GM23248 (cell line): ENCODE measurements at regions not wholly inside any gene's neighbourhood (a gene's known extent, or its start where the extent isn't known, plus 50 kb on each side); places are given as distances from the start of the nearest gene placed in this dataset.

Source experiments
- DNase-seq: peaks from one replicate; pipeline ENCODE4 v3.0.0-alpha.2; 2015
- H2AFZ ChIP-seq: fragments of 200-600 bp; sonication (generic); 2 replicates; pipeline ENCODE4 v1.6.1; 2016; ENCODE audit warnings: antibody characterized with exemption
- H3F3A ChIP-seq: fragments of 200-600 bp; sonication (generic); 2 replicates; pipeline ENCODE4 v1.6.1; 2016; ENCODE audit warnings: mild to moderate bottlenecking, antibody characterized with exemption, mixed run types; ENCODE audit not compliant: insufficient read depth
- H3K27ac ChIP-seq: fragments of 200-600 bp; sonication (generic); 2 replicates; pipeline ENCODE4 v1.5.1; 2016; ENCODE audit warnings: mild to moderate bottlenecking
- H3K27me3 ChIP-seq: fragments of 200-600 bp; sonication (generic); replicated peaks from 2 replicates; pipeline ENCODE4 v1.6.1; 2016; ENCODE audit warnings: mild to moderate bottlenecking; ENCODE audit not compliant: insufficient read depth
- H3K36me3 ChIP-seq: fragments of 200-600 bp; sonication (generic); 2 replicates; pipeline ENCODE4 v1.6.1; 2016; ENCODE audit warnings: low read depth, mild to moderate bottlenecking
- H3K4me1 ChIP-seq: fragments of 200-600 bp; sonication (generic); 2 replicates; pipeline ENCODE4 v1.6.1; 2016; ENCODE audit warnings: mild to moderate bottlenecking; ENCODE audit not compliant: insufficient read depth
- H3K4me2 ChIP-seq: fragments of 200-600 bp; sonication (generic); one replicate; pipeline ENCODE4 v1.6.1; 2016; ENCODE audit warnings: mild to moderate bottlenecking; ENCODE audit not compliant: unreplicated experiment
- H3K4me3 ChIP-seq: fragments of 200-600 bp; sonication (generic); 2 replicates; pipeline ENCODE4 v1.5.1; 2016; ENCODE audit warnings: mild to moderate bottlenecking
- H3K79me2 ChIP-seq: fragments of 200-600 bp; sonication (generic); 2 replicates; pipeline ENCODE4 v1.6.1; 2016; ENCODE audit warnings: mild to moderate bottlenecking; ENCODE audit not compliant: insufficient read depth
- H3K9ac ChIP-seq: fragments of 200-600 bp; sonication (generic); 2 replicates; pipeline ENCODE4 v1.6.1; 2016; ENCODE audit warnings: mild to moderate bottlenecking
- H3K9me2 ChIP-seq: fragments of 200-600 bp; sonication (generic); 2 replicates; pipeline ENCODE4 v1.6.1; 2016; ENCODE audit warnings: mixed run types, mild to moderate bottlenecking, moderate library complexity; ENCODE audit not compliant: insufficient read depth
- H3K9me3 ChIP-seq: fragments of 200-600 bp; sonication (generic); one replicate; pipeline ENCODE4 v1.6.1; 2017; ENCODE audit warnings: low read depth
- H4K20me1 ChIP-seq: fragments of 200-600 bp; sonication (generic); 2 replicates; pipeline ENCODE4 v1.6.0; 2016; ENCODE audit not compliant: insufficient read depth
- EZH2 ChIP-seq: fragments of 200-600 bp; sonication (generic); IDR thresholded peaks from 2 replicates; pipeline ENCODE4 v1.6.1; 2018; ENCODE audit warnings: antibody characterized with exemption, mild to moderate bottlenecking; ENCODE audit not compliant: insufficient read depth, poor library complexity, severe bottlenecking
- EZH2phosphoT487 ChIP-seq: fragments of 200-600 bp; sonication (generic); IDR thresholded peaks from 2 replicates; pipeline ENCODE4 v1.6.1; 2018; ENCODE audit warnings: antibody characterized with exemption, moderate library complexity, mild to moderate bottlenecking, low read depth; ENCODE audit not compliant: insufficient read depth
- WGBS, 2 experiments: methylation state at CpG; one replicate each; pipeline ENCODE4 v1.1.6; 2015 to 2017; ENCODE audit warnings: low lambda C conversion rate in 2 of 2, low coverage in 1 of 2; ENCODE audit errors: missing lambda C conversion rate in 2 of 2; 5-methylcytosine and 5-hydroxymethylcytosine counted together
- in situ Hi-C: fragments of 300-500 bp; cut with MboI; formaldehyde crosslinking; loops from 2 replicates; pipeline ENCODE4 v1.15.0; 2020

DNA sequence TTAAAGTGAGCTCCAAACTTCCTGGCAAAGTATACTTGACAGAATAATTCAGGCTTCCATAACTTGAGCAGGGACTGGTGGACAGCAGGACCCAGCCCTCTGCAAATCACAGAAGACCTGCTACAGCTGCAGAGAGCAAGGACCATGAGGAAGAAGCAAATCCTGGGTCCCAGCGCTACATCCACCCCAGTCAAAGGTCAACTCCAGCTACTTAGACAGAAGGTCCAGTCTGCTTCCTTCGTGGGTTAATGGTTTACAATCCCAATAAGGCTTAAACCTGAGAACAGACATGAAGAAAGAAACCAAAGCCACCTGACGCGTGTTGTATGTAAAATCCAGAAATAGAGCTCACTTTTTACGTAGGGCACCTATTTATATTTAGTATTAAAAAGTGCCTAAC, 57.7 kb downstream of the SHANK2 start:
- no peak for DNase-seq

GRCh38 chr11:71193431-71193830, 58.9 kb downstream of the SHANK2 start:
- no peaks in the 10 kb centered on the region for H3K36me3 ChIP-seq
- no peaks in the 10 kb centered on the region for H3K4me1 ChIP-seq
- H3K4me3 ChIP-seq, result no peak overlapping the region
- DNase-seq, result no peak
- in situ Hi-C loops, result no loop called here
- peaks cover 3% of the 10 kb centered on the region; the same call in 1 of the 2 replicates for H3K27me3 ChIP-seq
- no peak for TF ChIP-seq EZH2
- no peak for TF ChIP-seq EZH2phosphoT487
- 56 to 60% methylated on average over 10 of the region's 10 CpGs for WGBS, 2 experiments
- no peaks in the 10 kb centered on the region for H3K9me3 ChIP-seq
- no peaks in the 10 kb centered on the region for H3F3A ChIP-seq
- H4K20me1 ChIP-seq, result no peaks in the 10 kb centered on the region
- H2AFZ ChIP-seq, result no peak overlapping the region
- H3K4me2 ChIP-seq, result no peak overlapping the region
- no peaks in the 10 kb centered on the region for H3K79me2 ChIP-seq
- H3K27ac ChIP-seq, result no peak overlapping the region
- no peaks in the 10 kb centered on the region for H3K9me2 ChIP-seq
- no peak overlapping the region for H3K9ac ChIP-seq

More for the DNA sequence above, 57.7 kb downstream of the SHANK2 start:
- in situ Hi-C loops, result no loop called here
- TF ChIP-seq EZH2phosphoT487 (no peak), EZH2 (no peak)
- Histone ChIP-seq H3K4me3 (no peak overlapping the region), H3K36me3 (no peaks in the 10 kb centered on the region), H3K79me2 (no peaks in the 10 kb centered on the region), H4K20me1 (no peaks in the 10 kb centered on the region), H3K27me3 (peaks cover 3% of the 10 kb centered on the region; the same call in 1 of the 2 replicates), H3K9me3 (no peaks in the 10 kb centered on the region), H3K9me2 (no peaks in the 10 kb centered on the region), H3K27ac (no peak overlapping the region), H3K4me2 (no peak overlapping the region), H3F3A (no peaks in the 10 kb centered on the region), H3K4me1 (no peaks in the 10 kb centered on the region), H3K9ac (no peak overlapping the region), H2AFZ (no peak overlapping the region)
- 50 to 59% methylated on average over 5 of the region's 5 CpGs for WGBS, 2 experiments

DNA sequence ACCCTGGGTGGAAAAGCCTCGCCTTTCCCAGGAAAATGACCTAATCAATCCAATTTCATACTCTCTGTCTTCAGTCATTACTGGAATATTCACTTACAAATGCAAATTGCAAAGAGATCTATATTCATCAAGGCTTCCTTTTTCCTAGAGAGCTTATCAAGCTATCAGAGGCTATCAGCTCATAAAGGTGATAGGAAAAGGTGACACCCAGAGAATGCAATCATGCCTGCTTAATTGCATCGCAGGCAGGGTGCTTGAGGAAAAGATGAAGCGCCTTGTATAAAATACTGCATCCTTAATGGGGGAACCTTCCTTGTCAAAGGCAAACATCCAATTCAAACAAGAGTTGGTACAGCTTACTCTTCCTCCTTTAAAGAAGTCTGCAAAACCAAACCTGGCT, 59.7 kb downstream of the SHANK2 start:
- Histone ChIP-seq H2AFZ (no peak overlapping the region), H3K4me3 (no peak overlapping the region), H3K4me1 (no peaks in the 10 kb centered on the region), H3K9me2 (no peaks in the 10 kb centered on the region), H3K4me2 (no peak overlapping the region), H3K27ac (no peak overlapping the region), H3K27me3 (peaks cover 3% of the 10 kb centered on the region; the same call in 1 of the 2 replicates), H4K20me1 (no peaks in the 10 kb centered on the region), H3K9me3 (no peaks in the 10 kb centered on the region), H3K9ac (no peak overlapping the region), H3K79me2 (no peaks in the 10 kb centered on the region), H3K36me3 (no peaks in the 10 kb centered on the region), H3F3A (no peaks in the 10 kb centered on the region)
- 36 to 39% methylated on average over 3 of the region's 3 CpGs for WGBS, 2 experiments
- no peak for TF ChIP-seq EZH2phosphoT487
- no peak for TF ChIP-seq EZH2
- no peak for DNase-seq
- in situ Hi-C loops, result no loop called here

- Histone ChIP-seq H3K79me2 (no peaks in the 10 kb centered on the region), H3K9ac (no peak overlapping the region), H3K4me1 (no peaks in the 10 kb centered on the region), H3K9me2 (no peaks in the 10 kb centered on the region), H3K9me3 (no peaks in the 10 kb centered on the region), H3F3A (no peaks in the 10 kb centered on the region), H3K4me2 (no peak overlapping the region), H4K20me1 (no peaks in the 10 kb centered on the region), H3K27ac (no peak overlapping the region), H3K4me3 (no peak overlapping the region), H3K36me3 (no peaks in the 10 kb centered on the region), H2AFZ (no peak overlapping the region), H3K27me3 (peaks cover 3% of the 10 kb centered on the region)
- TF ChIP-seq EZH2phosphoT487 (no peak), EZH2 (no peak)
- in situ Hi-C loops, result no loop called here
- DNase-seq, result no peak
- WGBS, 2 experiments, result 53 to 60% methylated on average over 8 of the region's 8 CpGs
These were observed 61.2 kb downstream of the SHANK2 start for GRCh38 chr11:71191201-71191600.

DNA sequence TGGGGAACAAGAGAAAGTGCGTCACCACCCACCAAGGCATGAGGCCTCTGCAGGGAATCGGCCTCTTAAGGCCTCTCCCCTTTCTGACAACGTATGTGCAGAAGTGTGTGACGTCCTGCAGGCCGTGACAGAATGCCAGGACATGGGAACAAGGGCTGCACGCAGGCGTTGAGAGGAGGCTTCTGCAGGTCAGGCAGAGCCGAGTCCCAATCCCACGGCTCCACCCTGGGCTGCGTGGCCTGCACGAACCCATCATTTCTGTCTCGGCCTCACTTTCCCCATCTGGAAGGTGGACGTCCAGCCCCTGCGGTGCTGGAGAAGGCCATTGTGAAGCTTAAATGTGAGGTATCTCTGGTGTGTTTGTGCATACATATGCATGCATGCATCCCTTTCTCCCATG, 61.8 kb downstream of the SHANK2 start:
- Histone ChIP-seq H3K4me1 (no peaks in the 10 kb centered on the region), H3K27ac (no peak overlapping the region), H3K9me3 (no peaks in the 10 kb centered on the region), H3K4me3 (no peak overlapping the region), H3K79me2 (no peaks in the 10 kb centered on the region), H2AFZ (no peak overlapping the region), H3K9ac (no peak overlapping the region), H3F3A (no peaks in the 10 kb centered on the region), H3K9me2 (no peaks in the 10 kb centered on the region), H3K36me3 (no peaks in the 10 kb centered on the region), H3K4me2 (no peak overlapping the region), H3K27me3 (peaks cover 3% of the 10 kb centered on the region), H4K20me1 (no peaks in the 10 kb centered on the region)
- 58 to 68% methylated on average over 14 of the region's 14 CpGs for WGBS, 2 experiments
- no peak for DNase-seq
- in situ Hi-C loops, result no loop called here
- no peak for TF ChIP-seq EZH2
- no peak for TF ChIP-seq EZH2phosphoT487
